ENCODE measurements at regions not wholly inside any gene's neighbourhood (a gene's known extent, or its start where the extent isn't known, plus 50 kb on each side); places are given as distances from the start of the nearest gene placed in this dataset.

GRCh38 chr1:245000872-245001188, 136.5 kb upstream of the HNRNPU start:
- TF ChIP-seq, protein P1, sequence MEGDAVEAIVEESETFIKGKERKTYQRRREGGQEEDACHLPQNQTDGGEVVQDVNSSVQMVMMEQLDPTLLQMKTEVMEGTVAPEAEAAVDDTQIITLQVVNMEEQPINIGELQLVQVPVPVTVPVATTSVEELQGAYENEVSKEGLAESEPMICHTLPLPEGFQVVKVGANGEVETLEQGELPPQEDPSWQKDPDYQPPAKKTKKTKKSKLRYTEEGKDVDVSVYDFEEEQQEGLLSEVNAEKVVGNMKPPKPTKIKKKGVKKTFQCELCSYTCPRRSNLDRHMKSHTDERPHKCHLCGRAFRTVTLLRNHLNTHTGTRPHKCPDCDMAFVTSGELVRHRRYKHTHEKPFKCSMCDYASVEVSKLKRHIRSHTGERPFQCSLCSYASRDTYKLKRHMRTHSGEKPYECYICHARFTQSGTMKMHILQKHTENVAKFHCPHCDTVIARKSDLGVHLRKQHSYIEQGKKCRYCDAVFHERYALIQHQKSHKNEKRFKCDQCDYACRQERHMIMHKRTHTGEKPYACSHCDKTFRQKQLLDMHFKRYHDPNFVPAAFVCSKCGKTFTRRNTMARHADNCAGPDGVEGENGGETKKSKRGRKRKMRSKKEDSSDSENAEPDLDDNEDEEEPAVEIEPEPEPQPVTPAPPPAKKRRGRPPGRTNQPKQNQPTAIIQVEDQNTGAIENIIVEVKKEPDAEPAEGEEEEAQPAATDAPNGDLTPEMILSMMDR (IDR thresholded peaks at IDR 0.05) = no peak
- no peak for TF ChIP-seq POLR2A (IDR thresholded peaks at IDR 0.05)

Measured in body of pancreas (tissue), 4 donors.